ENCODE measurements at regions not wholly inside any gene's neighbourhood (a gene's known extent, or its start where the extent isn't known, plus 50 kb on each side); places are given as distances from the start of the nearest gene placed in this dataset.

GRCh38 chr7:86943447-86943846, 116.0 kb downstream of the ELAPOR2 start:
- no peak for TF ChIP-seq POLR2AphosphoS5 (IDR thresholded peaks at IDR 0.05)
- TF ChIP-seq POLR2A (IDR thresholded peaks at IDR 0.05; ENCODE audit: low read depth): no peak
- TF ChIP-seq EP300 (IDR thresholded peaks at IDR 0.05): no peak

Data from esophagus muscularis mucosa (tissue), 3 donors.